ENCODE measurements at regions not wholly inside any gene's neighbourhood (a gene's known extent, or its start where the extent isn't known, plus 50 kb on each side); places are given as distances from the start of the nearest gene placed in this dataset.

DNA sequence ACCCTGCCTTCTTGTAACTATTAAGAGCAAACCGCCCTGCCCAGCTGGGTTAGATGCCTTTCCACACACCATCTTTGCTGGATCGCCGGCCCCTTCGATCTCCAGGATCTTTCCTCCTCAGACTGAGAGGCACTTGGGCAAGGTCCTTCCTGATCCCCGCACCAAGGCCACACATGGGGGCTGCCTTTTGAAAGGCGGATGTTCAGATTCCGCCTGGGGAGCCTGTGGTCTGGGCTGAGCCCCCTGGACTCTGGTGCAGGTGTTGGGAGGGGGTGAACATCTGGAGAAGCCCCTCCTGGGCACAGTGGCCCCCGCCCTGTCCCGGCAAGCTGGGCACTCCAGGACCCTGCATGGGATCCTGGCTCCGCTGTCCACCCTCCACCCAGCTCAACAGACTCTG, 135.4 kb upstream of the HDAC4 start:
- no peak for TF ChIP-seq CTCF (IDR thresholded peaks at IDR 0.05)
- no peak for TF ChIP-seq ZFX (IDR thresholded peaks at IDR 0.05; ENCODE audit: borderline replicate concordance)

Data from 22Rv1 (cell line).